ENCODE measurements at regions not wholly inside any gene's neighbourhood (a gene's known extent, or its start where the extent isn't known, plus 50 kb on each side); places are given as distances from the start of the nearest gene placed in this dataset.

GRCh38 chr2:103734911-103735310 is 973.1 kb downstream of the TMEM182 start:
- DNase-seq, result no peak

GRCh38 chr2:103738108-103738507 is 976.3 kb downstream of the TMEM182 start:
- DNase-seq, result no peak

- no peak for DNase-seq
These were observed 976.8 kb downstream of the TMEM182 start for GRCh38 chr2:103738606-103739005.

DNA sequence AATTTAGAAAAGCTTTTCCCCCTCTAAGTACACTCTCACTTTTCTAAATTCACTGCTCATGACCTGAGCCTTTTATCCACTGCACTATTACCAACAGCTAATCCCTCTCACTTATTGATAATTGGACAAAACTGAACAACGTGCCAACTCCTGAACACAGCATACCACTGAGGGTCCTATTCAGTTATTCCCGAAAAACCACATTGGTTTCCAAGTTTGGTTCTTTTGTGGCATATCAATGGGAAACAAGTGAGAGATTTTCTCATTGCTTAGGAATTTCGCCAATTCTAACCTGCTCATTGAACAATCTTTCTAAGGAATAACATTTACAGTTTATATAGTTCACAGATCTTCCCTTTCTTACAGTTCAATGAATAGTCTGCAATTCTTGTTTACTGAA is 977.4 kb downstream of the TMEM182 start:
- no peak for DNase-seq

DNA sequence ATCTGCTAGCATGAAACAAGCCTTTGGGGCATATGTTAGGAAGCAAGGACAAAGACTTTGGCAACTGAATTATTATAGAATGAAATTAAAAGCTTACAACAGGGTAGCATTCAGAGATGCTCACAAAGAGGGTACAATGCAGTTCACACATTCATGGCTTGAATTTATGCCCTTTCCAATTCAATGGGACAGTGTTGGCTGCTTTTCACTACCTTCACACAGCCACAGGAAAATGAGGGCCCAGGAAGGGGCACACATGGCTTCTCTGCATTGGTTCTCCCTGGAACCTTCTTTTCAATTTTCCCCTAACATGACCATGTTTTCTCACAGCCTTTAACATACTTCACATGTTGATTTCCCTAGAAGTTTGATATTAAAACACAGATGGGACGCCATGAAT is 978.1 kb downstream of the TMEM182 start:
- DNase-seq, result no peak

DNA sequence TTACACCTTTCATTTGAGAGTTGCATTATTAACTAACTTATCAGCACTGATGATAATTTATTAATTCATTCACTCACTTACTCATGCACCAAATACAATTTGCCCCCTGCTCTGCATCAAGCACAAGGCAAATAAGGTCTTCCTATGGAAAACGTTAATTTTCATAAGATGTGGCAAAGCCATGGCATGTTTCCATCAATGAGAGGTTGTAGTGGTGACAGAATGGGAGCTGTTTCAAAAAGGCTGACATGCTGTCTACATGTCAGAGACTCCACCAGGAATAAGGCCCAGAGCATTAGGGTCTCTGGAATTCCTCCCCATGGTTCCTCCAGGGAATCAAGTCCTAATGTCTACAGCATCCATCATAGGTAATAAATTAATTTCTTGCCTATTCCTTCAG is 978.8 kb downstream of the TMEM182 start:
- no peak for DNase-seq

GRCh38 chr2:103743195-103743594 is 981.4 kb downstream of the TMEM182 start:
- DNase-seq, result no peak

- no peak for DNase-seq
These were observed 992.7 kb downstream of the TMEM182 start for GRCh38 chr2:103754530-103754929.

DNA sequence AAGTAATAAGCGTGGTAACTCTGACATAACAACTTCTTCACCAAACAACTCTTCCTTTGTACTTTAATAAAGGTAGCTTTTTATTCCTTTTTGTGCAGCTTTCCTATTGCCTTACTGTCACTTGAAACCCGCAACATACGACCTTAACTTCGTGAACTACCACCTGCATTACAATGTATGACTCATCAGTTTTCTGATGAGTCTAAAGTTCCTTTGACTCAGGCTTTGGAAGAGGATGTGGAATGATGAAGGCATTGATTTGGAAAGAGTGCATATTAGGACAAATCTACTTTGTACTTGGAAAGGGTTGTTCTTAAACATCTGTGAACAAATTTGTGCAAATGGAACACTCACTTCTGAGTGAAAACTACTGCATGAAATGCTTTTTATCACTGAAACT is 1012.1 kb downstream of the TMEM182 start:
- no peak for DNase-seq

- DNase-seq, result no peak
These were observed 1018.4 kb downstream of the TMEM182 start for GRCh38 chr2:103780088-103780702.

DNA sequence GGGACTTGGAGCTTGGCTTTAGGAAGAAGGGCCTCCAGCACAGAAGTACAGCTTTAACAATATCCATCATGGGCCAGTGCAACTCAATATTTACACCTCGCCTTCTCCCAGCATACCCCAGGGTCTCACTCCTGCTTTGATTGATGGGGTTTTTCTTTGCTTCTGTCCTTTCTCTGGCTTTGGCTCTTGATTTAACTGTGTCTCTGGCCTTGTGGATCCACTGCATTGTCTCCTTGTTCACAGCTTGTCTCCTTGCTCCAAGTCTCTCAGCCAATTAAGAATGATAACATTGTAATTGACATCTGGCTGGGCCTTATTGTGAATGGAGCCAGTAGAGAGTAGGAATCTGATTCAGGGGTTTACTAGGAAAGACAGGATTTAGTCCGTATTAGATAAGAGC is 1019.5 kb downstream of the TMEM182 start:
- DNase-seq, result no peak

GRCh38 chr2:103784261-103784660 is 1022.4 kb downstream of the TMEM182 start:
- no peak for DNase-seq

DNA sequence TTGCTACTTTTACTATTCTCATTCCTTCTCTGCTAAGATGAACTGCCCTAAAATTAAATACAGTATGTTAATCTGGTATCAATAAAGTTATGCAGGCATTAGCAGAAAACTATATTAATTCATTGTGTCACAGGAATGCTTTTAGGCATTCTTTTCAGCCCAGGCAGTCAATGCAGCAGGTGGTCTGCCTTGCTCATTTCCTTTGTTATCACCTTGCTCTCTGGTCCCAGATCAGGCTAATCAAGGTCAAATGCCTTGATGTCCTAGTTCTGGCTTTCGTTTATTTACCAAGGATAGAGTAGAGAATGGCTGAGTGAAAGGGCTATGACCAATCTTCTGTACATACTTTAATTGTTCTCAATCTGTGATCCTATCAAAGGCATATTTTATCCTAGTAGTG is 1023.6 kb downstream of the TMEM182 start:
- no peak for DNase-seq

DNA sequence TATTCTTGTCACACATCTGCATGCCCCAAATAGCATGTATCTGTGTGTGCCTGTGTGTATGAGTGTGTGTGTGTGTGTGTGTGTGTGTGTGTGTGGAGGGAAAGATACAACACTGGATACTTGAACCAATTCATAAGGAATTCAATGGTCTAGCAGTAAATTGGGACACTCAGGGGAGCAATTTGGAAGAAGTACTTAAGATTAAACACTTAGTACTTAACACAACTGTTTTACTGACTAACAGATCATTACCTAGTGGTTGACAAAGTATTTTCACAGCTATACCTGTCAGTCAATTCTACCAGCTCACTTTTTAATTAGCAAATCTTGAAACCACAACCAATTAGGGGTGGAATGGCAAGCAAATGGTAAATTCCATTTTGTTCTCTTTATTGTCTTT is 1024.1 kb downstream of the TMEM182 start:
- DNase-seq, result no peak

DNA sequence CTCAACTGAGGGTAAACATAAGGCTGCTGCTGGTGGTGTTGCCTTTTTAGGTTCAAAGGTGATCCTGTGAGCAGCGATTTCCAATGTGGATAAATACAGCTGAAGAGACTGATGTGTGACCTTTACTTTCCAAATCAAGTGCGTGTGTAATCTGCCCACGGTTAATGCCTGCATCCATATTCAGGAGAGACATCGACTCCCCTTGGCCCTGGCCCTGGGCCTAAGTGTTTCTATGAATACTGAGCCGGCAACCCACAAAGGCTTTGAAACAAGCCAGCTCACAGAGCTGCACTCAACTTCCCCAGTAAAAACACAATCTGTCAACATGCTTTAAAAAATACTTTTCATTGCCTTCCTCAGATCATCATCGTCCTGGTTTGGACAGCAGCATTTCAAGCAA is 1026.6 kb downstream of the TMEM182 start:
- DNase-seq, result no peak

- DNase-seq, result no peak
These were observed 1027.1 kb downstream of the TMEM182 start for GRCh38 chr2:103788951-103789350.

DNA sequence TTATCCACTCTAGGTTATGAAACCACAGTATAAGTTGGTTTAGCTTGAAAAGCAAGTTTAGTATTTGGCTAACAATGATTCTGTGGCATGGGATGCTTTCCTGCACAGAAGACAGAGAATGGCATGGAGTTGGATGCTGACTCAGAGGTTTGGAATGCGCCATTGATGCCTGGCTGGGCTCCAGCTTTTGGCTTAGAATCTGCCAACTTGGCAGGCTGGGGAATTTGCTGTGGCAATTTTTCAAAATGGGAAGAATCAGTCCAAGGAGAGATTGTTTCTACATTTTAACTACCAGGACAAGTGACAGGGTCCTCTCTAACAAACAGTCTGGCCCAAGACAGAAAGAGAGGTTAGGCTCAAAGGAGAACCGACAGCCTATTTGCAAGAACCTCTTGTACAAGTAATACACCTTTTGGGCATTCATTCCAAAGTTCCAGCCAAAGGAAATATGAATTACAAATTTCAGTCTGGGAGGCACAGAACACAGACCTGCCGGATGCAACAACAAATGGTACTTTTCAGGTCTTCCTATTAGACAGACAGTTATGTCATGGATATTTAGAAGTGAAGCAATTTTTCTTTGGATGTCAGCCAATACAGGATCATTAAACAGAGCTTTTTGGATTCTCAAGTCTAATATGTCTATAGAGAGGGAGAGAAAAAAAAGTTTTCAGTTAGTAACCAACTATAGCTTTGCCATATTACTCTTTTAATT is 1027.7 kb downstream of the TMEM182 start:
- DNase-seq, result no peak

DNA sequence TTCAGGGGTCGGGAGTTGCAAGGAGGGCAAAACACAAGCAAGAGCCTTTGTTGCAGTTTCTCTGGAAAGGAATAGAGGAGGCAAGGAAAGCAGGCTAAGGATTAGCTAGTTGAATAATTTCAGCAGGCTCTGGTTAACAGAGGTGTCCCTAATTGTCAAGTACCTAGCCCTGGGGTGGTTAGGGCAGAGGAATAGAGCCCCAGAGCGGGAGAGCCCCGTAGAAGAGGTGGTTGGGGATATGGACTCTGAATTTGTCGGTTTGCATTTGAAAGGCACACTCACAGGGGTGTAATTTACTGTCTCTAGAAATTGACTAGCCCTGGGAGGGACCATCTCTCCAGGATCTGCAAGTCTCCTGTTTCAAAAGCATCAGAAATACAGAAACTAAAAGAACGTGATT is 1030.2 kb downstream of the TMEM182 start:
- DNase-seq, result no peak

GRCh38 chr2:103798291-103798690 is 1036.5 kb downstream of the TMEM182 start:
- no peak for DNase-seq

DNA sequence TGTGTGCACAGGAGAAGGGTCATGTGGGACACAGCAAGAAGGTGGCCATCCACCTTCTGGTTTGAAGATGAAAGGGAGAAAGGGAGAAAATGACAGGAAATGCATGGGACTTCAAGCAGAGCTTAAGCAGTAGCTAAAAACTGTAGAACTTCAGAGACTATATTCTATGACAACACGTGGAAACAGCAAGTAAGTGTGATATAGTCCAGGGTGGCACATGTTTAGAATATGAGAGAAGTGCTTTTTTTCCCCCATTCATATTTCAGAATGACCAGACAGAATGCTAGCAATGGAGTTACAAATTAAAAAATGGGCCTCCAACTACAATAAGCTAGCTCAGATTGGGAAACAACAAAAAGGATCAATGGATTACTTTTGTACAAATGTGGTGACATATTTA is 1042.2 kb downstream of the TMEM182 start:
- no peak for DNase-seq

- no peak for DNase-seq
These were observed 1043.9 kb downstream of the TMEM182 start for GRCh38 chr2:103805746-103806145.

DNA sequence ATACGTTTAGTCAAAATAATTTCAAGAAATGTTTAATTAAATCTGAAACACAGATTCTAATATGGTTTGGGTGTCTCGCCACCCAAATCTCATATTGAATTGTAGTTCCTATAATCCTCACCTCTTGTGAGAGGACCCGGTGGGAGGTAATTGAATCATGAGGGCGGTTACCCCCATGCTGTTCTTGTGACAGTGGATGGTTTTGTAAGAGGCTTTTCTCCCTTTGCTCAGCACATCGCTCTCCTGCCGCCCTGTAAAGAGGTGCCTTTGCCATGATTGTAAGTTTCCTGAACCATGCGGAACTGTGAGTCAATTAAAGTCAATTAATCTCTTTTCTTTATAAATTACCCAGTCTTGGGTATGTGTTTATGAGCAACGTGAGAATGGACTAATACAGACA is 1045.1 kb upstream of the POU3F3 start:
- no peak for DNase-seq

GRCh38 chr2:103809415-103809814 is 1044.5 kb upstream of the POU3F3 start:
- no peak for DNase-seq

- DNase-seq, result no peak
These were observed 1043.9 kb upstream of the POU3F3 start for GRCh38 chr2:103809941-103810441.

DNA sequence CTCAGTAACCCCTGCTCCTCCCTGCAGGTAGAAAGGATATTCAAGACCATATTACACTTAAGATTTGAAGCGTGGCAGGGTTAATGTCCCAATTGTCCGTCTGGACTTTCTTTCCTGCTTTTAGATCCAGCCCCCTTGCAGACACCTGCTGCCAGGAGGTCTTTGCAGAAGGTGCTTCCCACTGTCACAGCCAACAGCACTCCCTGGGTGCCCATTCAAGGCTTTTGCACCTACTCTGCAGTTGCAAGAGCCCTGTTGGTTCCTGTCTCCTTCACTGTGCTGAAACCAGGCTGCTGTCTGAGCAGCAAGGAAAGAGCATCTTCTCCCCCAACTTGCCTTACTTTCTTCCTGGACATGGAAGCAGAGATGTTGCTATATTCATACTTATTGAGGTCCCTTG is 1043.0 kb upstream of the POU3F3 start:
- DNase-seq, result no peak

All from NCI-H69 (cell line).